OCI-LY3 (cell line): ENCODE measurements at regions not wholly inside any gene's neighbourhood (a gene's known extent, or its start where the extent isn't known, plus 50 kb on each side); places are given as distances from the start of the nearest gene placed in this dataset.

ENCODE experiments used
- H2AFZ ChIP-seq: fragments of 200-600, 300-600 bp; shearing (Covaris generic); 2 replicates; pipeline ENCODE4 v1.6.0; 2014; ENCODE audit warnings: antibody characterized with exemption, low read depth, low read length
- H3K27ac ChIP-seq: fragments of 200-600, 300-600 bp; sonication (generic); 2 replicates; pipeline ENCODE4 v1.5.1; 2014; ENCODE audit warnings: mild to moderate bottlenecking, low read length, moderate library complexity, mixed read lengths
- H3K27me3 ChIP-seq: fragments of 200-600, 300-600 bp; sonication (generic); 2 replicates; pipeline ENCODE4 v1.6.1; 2014; ENCODE audit warnings: low read depth, low read length, mixed read lengths
- H3K36me3 ChIP-seq: fragments of 200-600, 300-600 bp; sonication (generic); replicated peaks from 2 replicates; pipeline ENCODE3; 2014; ENCODE audit warnings: low read depth, low read length, mixed read lengths
- H3K4me1 ChIP-seq: fragments of 300-600, 200-600 bp; sonication (generic); 2 replicates; pipeline ENCODE4 v1.6.1; 2014; ENCODE audit warnings: low read length, mixed read lengths
- H3K4me2 ChIP-seq: fragments of 200-600, 300-600 bp; sonication (generic); 2 replicates; pipeline ENCODE4 v1.6.1; 2014; ENCODE audit warnings: low read length, mixed read lengths
- H3K4me3 ChIP-seq: fragments of 300-600, 200-600 bp; sonication (generic); 2 replicates; pipeline ENCODE4 v1.5.1; 2014; ENCODE audit warnings: antibody characterized with exemption, mild to moderate bottlenecking, low read length, moderate library complexity
- H3K79me2 ChIP-seq: fragments of 300-600, 200-600 bp; shearing (Covaris generic); 2 replicates; pipeline ENCODE4 v1.6.1; 2014; ENCODE audit warnings: mild to moderate bottlenecking, low read length, mixed read lengths
- H3K9ac ChIP-seq: fragments of 300-600, 200-600 bp; shearing (Covaris generic); 2 replicates; pipeline ENCODE4 v1.6.0; 2014; ENCODE audit warnings: mild to moderate bottlenecking, low read length, moderate library complexity
- H3K9me3 ChIP-seq: fragments of 200-600, 300-600 bp; shearing (Covaris generic); 2 replicates; pipeline ENCODE4 v1.6.1; 2014; ENCODE audit warnings: low read length, mixed read lengths; ENCODE audit not compliant: insufficient read depth
- H4K20me1 ChIP-seq: fragments of 200-600, 300-600 bp; sonication (generic); 2 replicates; pipeline ENCODE4 v1.6.1; 2016; ENCODE audit warnings: low read length, mixed read lengths; ENCODE audit not compliant: insufficient read depth
- CTCF ChIP-seq: fragments of 200-600, 300-600 bp; sonication (generic); IDR thresholded peaks from 2 replicates; pipeline ENCODE4 v1.5.1; 2014; ENCODE audit warnings: antibody characterized with exemption, low read length, low read depth
- EZH2phosphoT487 ChIP-seq: fragments of 200-600 bp; shearing (Covaris generic); IDR thresholded peaks from 2 replicates; pipeline ENCODE4 v1.6.1; 2018; ENCODE audit warnings: antibody characterized with exemption, mixed run types, low read depth

GRCh38 chr16:86015606-86016005 lies 116.6 kb downstream of the IRF8 start:
- TF ChIP-seq EZH2phosphoT487 (no peak), CTCF (no peak)
- Histone ChIP-seq H3K4me3 (no peak overlapping the region), H3K4me2 (no peak overlapping the region), H2AFZ (no peak overlapping the region), H3K27me3 (peaks cover 47% of the 10 kb centered on the region), H3K9ac (no peak overlapping the region), H3K9me3 (no peaks in the 10 kb centered on the region), H3K4me1 (peaks cover 37% of the 10 kb centered on the region), H3K36me3 (no peaks in the 10 kb centered on the region), H3K27ac (no peak overlapping the region), H4K20me1 (no peaks in the 10 kb centered on the region), H3K79me2 (no peaks in the 10 kb centered on the region)

DNA sequence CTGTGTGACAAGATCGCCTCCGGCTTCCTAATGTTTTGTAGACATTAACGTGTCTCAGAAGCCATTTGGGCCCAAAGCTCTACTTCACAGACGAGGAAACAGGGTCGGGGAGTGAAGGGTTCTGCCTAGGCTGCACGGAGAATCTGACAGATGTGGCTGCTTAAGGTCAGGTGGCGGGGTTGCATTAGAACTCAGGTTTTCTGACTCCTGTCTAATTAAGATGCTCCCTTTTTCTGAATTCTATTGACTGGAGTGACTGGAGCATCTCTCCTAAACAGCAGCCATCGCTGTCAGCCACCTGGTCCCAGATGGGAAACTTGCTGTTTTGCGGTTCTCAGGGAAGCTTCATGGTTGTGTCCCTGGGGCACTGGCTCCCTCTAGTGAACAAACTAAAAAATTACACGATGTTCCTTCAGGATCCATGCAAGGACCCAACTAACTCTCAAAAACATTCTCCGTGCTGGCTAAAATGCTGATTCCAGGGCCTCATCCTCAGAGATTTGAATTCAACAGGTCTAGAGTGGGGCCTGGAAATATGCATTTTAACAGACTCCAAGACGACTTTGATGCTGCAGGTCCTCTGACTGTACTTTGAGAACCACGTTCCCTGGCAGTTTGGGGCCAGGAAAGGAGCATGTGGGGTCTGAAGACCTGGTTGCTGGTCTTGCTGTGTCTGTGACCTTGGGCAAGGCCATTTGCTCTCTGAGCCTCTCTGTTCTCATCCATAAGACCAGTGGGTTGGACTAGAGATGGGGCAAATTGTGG lies 117.4 kb downstream of the IRF8 start:
- Histone ChIP-seq H2AFZ (no peak overlapping the region), H3K4me3 (no peak overlapping the region), H3K36me3 (no peaks in the 10 kb centered on the region), H3K27ac (no peak overlapping the region), H3K4me1 (peaks cover 29% of the 10 kb centered on the region), H3K4me2 (peak overlapping the region; percentile 64), H3K9ac (no peak overlapping the region), H3K9me3 (no peaks in the 10 kb centered on the region), H4K20me1 (no peaks in the 10 kb centered on the region), H3K79me2 (no peaks in the 10 kb centered on the region), H3K27me3 (peaks cover 47% of the 10 kb centered on the region)
- TF ChIP-seq EZH2phosphoT487 (no peak), CTCF (peak; percentile 88)

DNA sequence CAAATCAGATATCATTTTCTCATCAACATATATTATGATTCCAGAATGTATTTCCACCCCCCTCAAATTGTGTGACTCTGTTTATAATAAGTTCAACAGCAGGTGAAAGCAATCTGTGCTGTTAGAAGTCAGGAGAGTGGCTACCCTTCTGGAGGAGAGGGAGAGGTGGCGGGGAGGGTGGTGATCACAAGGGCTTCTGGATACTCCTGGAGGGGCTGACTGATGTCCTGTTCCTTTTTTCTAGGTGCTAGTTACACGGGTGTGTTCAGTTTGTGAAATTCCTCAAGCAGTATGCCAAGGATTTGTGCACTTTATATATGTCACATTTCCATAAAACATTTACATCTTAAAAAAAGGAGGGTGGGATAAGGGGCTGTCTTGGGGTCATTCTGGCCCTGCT lies 119.1 kb downstream of the IRF8 start:
- no peak for TF ChIP-seq CTCF
- no peak for TF ChIP-seq EZH2phosphoT487
- no peaks in the 10 kb centered on the region for H3K9me3 ChIP-seq
- H3K36me3 ChIP-seq: no peaks in the 10 kb centered on the region

GRCh38 chr16:86018487-86018886 lies 119.5 kb downstream of the IRF8 start:
- Histone ChIP-seq H3K9ac (no peak overlapping the region), H3K27me3 (peaks cover 52% of the 10 kb centered on the region), H3K4me3 (no peak overlapping the region), H4K20me1 (no peaks in the 10 kb centered on the region), H3K9me3 (peaks cover 3% of the 10 kb centered on the region; the same call in 1 of the 2 replicates), H3K4me2 (no peak overlapping the region), H3K36me3 (no peaks in the 10 kb centered on the region), H2AFZ (no peak overlapping the region), H3K4me1 (peaks cover 14% of the 10 kb centered on the region), H3K79me2 (no peaks in the 10 kb centered on the region), H3K27ac (no peak overlapping the region)
- TF ChIP-seq CTCF (no peak), EZH2phosphoT487 (no peak)

More for the DNA sequence above, 119.1 kb downstream of the IRF8 start:
- no peaks in the 10 kb centered on the region for H4K20me1 ChIP-seq
- H3K27me3 ChIP-seq: peaks cover 52% of the 10 kb centered on the region
- H3K4me3 ChIP-seq: no peak overlapping the region
- H3K27ac ChIP-seq: no peak overlapping the region
- no peak overlapping the region for H3K4me2 ChIP-seq
- H3K79me2 ChIP-seq: no peaks in the 10 kb centered on the region
- no peak overlapping the region for H3K9ac ChIP-seq
- no peak overlapping the region for H2AFZ ChIP-seq
- H3K4me1 ChIP-seq: peaks cover 14% of the 10 kb centered on the region
